Uterus (tissue), 3 donors: ENCODE measurements at regions not wholly inside any gene's neighbourhood (a gene's known extent, or its start where the extent isn't known, plus 50 kb on each side); places are given as distances from the start of the nearest gene placed in this dataset.

Experiments
- DNase-seq, 2 donors: peaks; one replicate each; pipeline ENCODE4 v3.0.0-alpha.2; 2019 to 2020
- H3K27ac ChIP-seq, 2 donors: fragments of 200-600 bp; sonication (generic); 1 replicate in 1 of 2; 2 replicates in 1 of 2; pipeline ENCODE4 v1.5.1; 2016 to 2018
- H3K27me3 ChIP-seq, 2 donors: fragments of 200-600 bp; sonication (generic); one replicate each; pipeline ENCODE4 v1.5.1; 2018 to 2019; ENCODE audit warnings: control low read depth in 1 of 2
- H3K36me3 ChIP-seq, 2 donors: fragments of 200-600 bp; sonication (generic); one replicate each; pipeline ENCODE4 v1.5.1; 2019; ENCODE audit warnings: control low read depth in 1 of 2
- H3K4me1 ChIP-seq, 2 donors: fragments of 200-600 bp; sonication (generic); one replicate each; pipeline ENCODE4 v1.5.1; 2018 to 2019; ENCODE audit warnings: control low read depth in 1 of 2
- H3K4me3 ChIP-seq, 2 donors: fragments of 200-600 bp; sonication (generic); 1 replicate in 1 of 2; 2 replicates in 1 of 2; pipeline ENCODE4 v1.5.1; 2018 to 2019; ENCODE audit warnings: mild to moderate bottlenecking in 1 of 2
- H3K9me3 ChIP-seq, 2 donors: fragments of 200-600 bp; sonication (generic); one replicate each; pipeline ENCODE4 v1.5.1; 2019; ENCODE audit warnings: control low read depth in 1 of 2
- POLR2A ChIP-seq, 2 donors: fragments of 450-650 bp; IDR thresholded peaks; one replicate each; pipeline ENCODE4 v1.6.1; 2016; ENCODE audit warnings: antibody characterized with exemption in 2 of 2, mild to moderate bottlenecking in 1 of 2, moderate library complexity in 1 of 2
- intact Hi-C: fragments of 100-400 bp; cut with DNase I; formaldehyde crosslinking; loops from one replicate; pipeline ENCODE4 v1.15.1; 2023; ENCODE audit warnings: low total_unique reads
- TF ChIP-seq, protein P1 (sequence below), 4 experiments: fragments of 200-600 bp in 2 of 4; fragments of 450-650 bp in 2 of 4; sonication (generic) in 2 of 4; IDR thresholded peaks; one replicate each; pipeline ENCODE4 v1.5.1; 2016 to 2019; ENCODE audit warnings: antibody characterized with exemption in 4 of 4, mild to moderate bottlenecking in 2 of 4, moderate library complexity in 1 of 4
- donor health status: DM: yes; HTN: yes; CAD: no.

- Histone ChIP-seq H3K4me3 (no peak overlapping the region), H3K27me3 (no peaks in the 10 kb centered on the region), H3K4me1 (no peaks in the 10 kb centered on the region), H3K36me3 (no peaks in the 10 kb centered on the region), H3K27ac (no peak overlapping the region), H3K9me3 (no peaks in the 10 kb centered on the region)
- intact Hi-C loops: no loop called here
- no peak for DNase-seq
- no peak for TF ChIP-seq POLR2A (IDR thresholded peaks at IDR 0.05)
- TF ChIP-seq, protein P1, sequence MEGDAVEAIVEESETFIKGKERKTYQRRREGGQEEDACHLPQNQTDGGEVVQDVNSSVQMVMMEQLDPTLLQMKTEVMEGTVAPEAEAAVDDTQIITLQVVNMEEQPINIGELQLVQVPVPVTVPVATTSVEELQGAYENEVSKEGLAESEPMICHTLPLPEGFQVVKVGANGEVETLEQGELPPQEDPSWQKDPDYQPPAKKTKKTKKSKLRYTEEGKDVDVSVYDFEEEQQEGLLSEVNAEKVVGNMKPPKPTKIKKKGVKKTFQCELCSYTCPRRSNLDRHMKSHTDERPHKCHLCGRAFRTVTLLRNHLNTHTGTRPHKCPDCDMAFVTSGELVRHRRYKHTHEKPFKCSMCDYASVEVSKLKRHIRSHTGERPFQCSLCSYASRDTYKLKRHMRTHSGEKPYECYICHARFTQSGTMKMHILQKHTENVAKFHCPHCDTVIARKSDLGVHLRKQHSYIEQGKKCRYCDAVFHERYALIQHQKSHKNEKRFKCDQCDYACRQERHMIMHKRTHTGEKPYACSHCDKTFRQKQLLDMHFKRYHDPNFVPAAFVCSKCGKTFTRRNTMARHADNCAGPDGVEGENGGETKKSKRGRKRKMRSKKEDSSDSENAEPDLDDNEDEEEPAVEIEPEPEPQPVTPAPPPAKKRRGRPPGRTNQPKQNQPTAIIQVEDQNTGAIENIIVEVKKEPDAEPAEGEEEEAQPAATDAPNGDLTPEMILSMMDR (IDR thresholded peaks at IDR 0.05): no peak
Observed at GRCh38 chr6:84921891-84922290, 157.5 kb upstream of the TBX18 start.

GRCh38 chr6:84920021-84920420 is 155.6 kb upstream of the TBX18 start:
- no peaks in the 10 kb centered on the region for H3K36me3 ChIP-seq
- intact Hi-C loops: no loop called here
- no peak overlapping the region for H3K4me3 ChIP-seq
- no peaks in the 10 kb centered on the region for H3K27me3 ChIP-seq
- TF ChIP-seq POLR2A (IDR thresholded peaks at IDR 0.05): no peak
- TF ChIP-seq, protein P1 (IDR thresholded peaks at IDR 0.05): no peak
- no peak for DNase-seq
- no peak overlapping the region for H3K27ac ChIP-seq
- no peaks in the 10 kb centered on the region for H3K9me3 ChIP-seq
- no peaks in the 10 kb centered on the region for H3K4me1 ChIP-seq

DNA sequence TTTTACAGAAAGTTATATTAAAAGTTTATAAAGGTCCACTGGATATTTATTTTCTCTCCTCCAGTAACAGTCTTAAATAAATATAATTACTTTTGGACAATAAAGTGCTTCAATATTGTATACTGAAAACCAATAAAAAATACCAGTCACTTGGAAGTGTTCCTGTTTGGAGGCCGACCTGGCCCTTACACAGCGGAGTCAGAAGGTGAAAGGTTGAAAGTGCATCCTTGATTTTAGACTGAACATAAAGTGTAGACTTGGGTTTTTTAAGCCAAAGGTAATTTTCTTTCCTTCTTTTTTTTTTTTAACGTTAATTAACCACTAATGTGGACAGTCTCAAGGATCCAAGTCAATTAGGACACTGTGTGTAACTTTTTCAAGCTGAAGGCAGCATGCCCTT is 152.3 kb upstream of the TBX18 start:
- Histone ChIP-seq H3K4me1 (no peaks in the 10 kb centered on the region), H3K27ac (no peak overlapping the region), H3K27me3 (no peaks in the 10 kb centered on the region), H3K9me3 (no peaks in the 10 kb centered on the region), H3K36me3 (no peaks in the 10 kb centered on the region), H3K4me3 (no peak overlapping the region)
- no peak for DNase-seq
- intact Hi-C loops: no loop called here
- TF ChIP-seq POLR2A (IDR thresholded peaks at IDR 0.05): no peak
- TF ChIP-seq, protein P1 (IDR thresholded peaks at IDR 0.05): no peak

GRCh38 chr6:84912472-84913322 is 148.3 kb upstream of the TBX18 start:
- H3K4me3 ChIP-seq: no peak overlapping the region
- intact Hi-C loops: no loop called here
- TF ChIP-seq, protein P1 (IDR thresholded peaks at IDR 0.05): no peak
- TF ChIP-seq POLR2A (IDR thresholded peaks at IDR 0.05): no peak
- H3K9me3 ChIP-seq: no peaks in the 10 kb centered on the region
- no peaks in the 10 kb centered on the region for H3K27me3 ChIP-seq
- H3K4me1 ChIP-seq: no peaks in the 10 kb centered on the region
- H3K27ac ChIP-seq: no peak overlapping the region
- DNase-seq: no peak
- no peaks in the 10 kb centered on the region for H3K36me3 ChIP-seq

GRCh38 chr6:84910906-84911607 is 146.7 kb upstream of the TBX18 start:
- intact Hi-C loops: no loop called here
- Histone ChIP-seq H3K36me3 (no peaks in the 10 kb centered on the region), H3K27me3 (no peaks in the 10 kb centered on the region), H3K4me3 (no peak overlapping the region), H3K27ac (no peak overlapping the region), H3K9me3 (no peaks in the 10 kb centered on the region), H3K4me1 (no peaks in the 10 kb centered on the region)
- DNase-seq: no peak
- TF ChIP-seq, protein P1 (IDR thresholded peaks at IDR 0.05): no peak
- no peak for TF ChIP-seq POLR2A (IDR thresholded peaks at IDR 0.05)
